Nephron progenitor cell (in vitro differentiated cells): ENCODE measurements at regions not wholly inside any gene's neighbourhood (a gene's known extent, or its start where the extent isn't known, plus 50 kb on each side); places are given as distances from the start of the nearest gene placed in this dataset.
"Not testable (repeated sequence)": the region's sequence is repeated elsewhere in the genome, so short reads cannot be mapped to it uniquely, and the experiment has no call there.

Experiments used
- DNase-seq: peaks from one replicate; pipeline ENCODE4 v3.0.0; 2021
- H3K27ac Mint-ChIP-seq: 2 replicates; pipeline ENCODE4 v1.8.0; 2021; ENCODE audit warnings: mild to moderate bottlenecking, moderate library complexity, mixed read lengths
- H3K27me3 Mint-ChIP-seq: 2 replicates; pipeline ENCODE4 v1.8.0; 2021; ENCODE audit warnings: mild to moderate bottlenecking, low read depth, mixed read lengths; ENCODE audit not compliant: poor library complexity
- H3K36me3 Mint-ChIP-seq: 2 replicates; pipeline ENCODE4 v1.8.0; 2021; ENCODE audit warnings: low read depth, mixed read lengths
- H3K4me1 Mint-ChIP-seq: 2 replicates; pipeline ENCODE4 v1.8.0; 2021; ENCODE audit warnings: mixed read lengths
- H3K4me3 Mint-ChIP-seq: 2 replicates; pipeline ENCODE4 v1.8.0; 2021; ENCODE audit warnings: mild to moderate bottlenecking, moderate library complexity, mixed read lengths
- H3K9me3 Mint-ChIP-seq: 2 replicates; pipeline ENCODE4 v1.8.0; 2021; ENCODE audit warnings: mild to moderate bottlenecking, moderate library complexity, mixed read lengths
- TF ChIP-seq, protein P1 (sequence below): fragments of 200-600 bp; sonication (generic); IDR thresholded peaks from 2 replicates; pipeline ENCODE4 v1.5.0; 2021; ENCODE audit warnings: antibody characterized with exemption

DNA sequence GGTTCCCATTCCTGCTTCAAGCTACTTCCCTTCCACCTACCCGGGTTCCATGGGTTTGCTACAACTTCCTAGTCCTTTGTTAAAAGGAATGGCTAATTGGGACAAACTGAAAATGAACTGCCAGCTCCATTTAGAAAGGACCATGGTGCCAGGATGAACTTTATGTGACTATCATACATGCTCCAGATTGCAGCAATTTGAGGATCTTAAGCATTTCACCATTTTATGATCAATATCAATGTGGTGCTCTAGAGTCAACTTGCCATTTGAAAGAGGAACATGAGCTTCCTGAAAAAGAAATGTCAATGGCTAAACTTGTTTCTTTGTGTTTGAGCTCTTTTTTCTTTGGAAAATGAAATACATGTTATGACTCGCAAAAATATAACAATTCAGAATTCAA is 92.7 kb upstream of the IL15 start:
- DNase-seq, result no peak
- Mint-ChIP-seq H3K4me1 (peaks cover 3% of the 10 kb centered on the region), H3K4me3 (no peak overlapping the region), H3K9me3 (peaks cover 5% of the 10 kb centered on the region), H3K36me3 (no peaks in the 10 kb centered on the region), H3K27me3 (peaks cover 3% of the 10 kb centered on the region), H3K27ac (no peak overlapping the region)
- TF ChIP-seq, protein P1, sequence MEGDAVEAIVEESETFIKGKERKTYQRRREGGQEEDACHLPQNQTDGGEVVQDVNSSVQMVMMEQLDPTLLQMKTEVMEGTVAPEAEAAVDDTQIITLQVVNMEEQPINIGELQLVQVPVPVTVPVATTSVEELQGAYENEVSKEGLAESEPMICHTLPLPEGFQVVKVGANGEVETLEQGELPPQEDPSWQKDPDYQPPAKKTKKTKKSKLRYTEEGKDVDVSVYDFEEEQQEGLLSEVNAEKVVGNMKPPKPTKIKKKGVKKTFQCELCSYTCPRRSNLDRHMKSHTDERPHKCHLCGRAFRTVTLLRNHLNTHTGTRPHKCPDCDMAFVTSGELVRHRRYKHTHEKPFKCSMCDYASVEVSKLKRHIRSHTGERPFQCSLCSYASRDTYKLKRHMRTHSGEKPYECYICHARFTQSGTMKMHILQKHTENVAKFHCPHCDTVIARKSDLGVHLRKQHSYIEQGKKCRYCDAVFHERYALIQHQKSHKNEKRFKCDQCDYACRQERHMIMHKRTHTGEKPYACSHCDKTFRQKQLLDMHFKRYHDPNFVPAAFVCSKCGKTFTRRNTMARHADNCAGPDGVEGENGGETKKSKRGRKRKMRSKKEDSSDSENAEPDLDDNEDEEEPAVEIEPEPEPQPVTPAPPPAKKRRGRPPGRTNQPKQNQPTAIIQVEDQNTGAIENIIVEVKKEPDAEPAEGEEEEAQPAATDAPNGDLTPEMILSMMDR, result no peak

GRCh38 chr4:141548791-141549190 is 87.6 kb upstream of the IL15 start:
- H3K27ac Mint-ChIP-seq, result no peak overlapping the region
- peaks cover 36% of the 10 kb centered on the region for H3K9me3 Mint-ChIP-seq
- H3K4me1 Mint-ChIP-seq, result peaks cover 6% of the 10 kb centered on the region
- DNase-seq, result no peak
- TF ChIP-seq, protein P1, result no peak
- H3K27me3 Mint-ChIP-seq, result no peaks in the 10 kb centered on the region
- H3K4me3 Mint-ChIP-seq, result no peak overlapping the region
- peaks cover 6% of the 10 kb centered on the region for H3K36me3 Mint-ChIP-seq

DNA sequence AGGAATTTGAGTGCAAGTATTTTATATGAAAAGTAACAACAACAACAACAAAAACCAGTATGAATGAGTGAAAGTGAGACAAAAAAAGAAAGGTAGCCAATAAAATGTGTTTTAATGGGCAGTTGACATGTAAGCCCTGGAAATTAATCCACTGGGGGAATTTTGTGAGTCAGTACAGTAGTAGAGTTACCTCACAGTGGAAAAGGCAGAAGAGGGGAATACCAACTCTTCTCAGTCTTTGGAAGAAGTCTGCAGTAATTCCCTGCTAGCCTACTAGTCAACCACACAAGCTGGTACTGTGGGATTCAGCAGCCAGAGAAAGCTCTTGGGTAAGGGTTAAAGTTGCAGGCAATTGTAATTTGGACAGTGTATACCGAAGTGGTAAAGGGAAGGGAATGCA is 76.3 kb upstream of the IL15 start:
- H3K27ac Mint-ChIP-seq, result no peak overlapping the region

GRCh38 chr4:141562649-141563048 is 73.7 kb upstream of the IL15 start:
- no peaks in the 10 kb centered on the region for H3K4me1 Mint-ChIP-seq
- no peaks in the 10 kb centered on the region for H3K9me3 Mint-ChIP-seq
- no peak overlapping the region for H3K27ac Mint-ChIP-seq
- no peak overlapping the region for H3K4me3 Mint-ChIP-seq
- TF ChIP-seq, protein P1, result no peak
- DNase-seq, result no peak
- peaks cover 4% of the 10 kb centered on the region for H3K27me3 Mint-ChIP-seq
- no peaks in the 10 kb centered on the region for H3K36me3 Mint-ChIP-seq

More for the DNA sequence above, 76.3 kb upstream of the IL15 start:
- Mint-ChIP-seq H3K27me3 (peaks cover 3% of the 10 kb centered on the region), H3K4me1 (no peaks in the 10 kb centered on the region), H3K4me3 (no peak overlapping the region), H3K9me3 (no peaks in the 10 kb centered on the region), H3K36me3 (no peaks in the 10 kb centered on the region)
- TF ChIP-seq, protein P1, result no peak
- DNase-seq, result no peak

DNA sequence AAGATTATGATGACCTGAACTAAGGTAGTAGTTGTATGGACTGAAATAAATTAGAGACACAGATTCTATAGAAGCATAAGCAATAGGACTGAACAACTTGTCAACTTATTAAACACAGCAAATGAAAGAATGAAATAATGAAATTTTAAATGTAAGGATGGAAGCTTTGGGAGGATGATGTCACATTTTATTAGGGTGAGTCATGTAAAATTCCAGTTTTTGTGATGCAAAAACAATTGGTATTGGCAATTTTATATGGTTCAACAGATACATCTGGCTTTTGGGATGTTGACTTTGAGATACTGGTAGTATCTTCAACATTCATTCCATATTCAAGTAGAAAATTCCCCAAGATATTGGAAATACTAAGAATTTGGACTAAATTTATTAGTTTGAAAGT is 72.7 kb upstream of the IL15 start:
- no peak for DNase-seq
- no peak overlapping the region for H3K4me3 Mint-ChIP-seq
- H3K9me3 Mint-ChIP-seq, result no peaks in the 10 kb centered on the region
- H3K27me3 Mint-ChIP-seq, result peaks cover 3% of the 10 kb centered on the region
- H3K27ac Mint-ChIP-seq, result no peak overlapping the region
- H3K4me1 Mint-ChIP-seq, result no peaks in the 10 kb centered on the region
- H3K36me3 Mint-ChIP-seq, result no peaks in the 10 kb centered on the region
- TF ChIP-seq, protein P1, result no peak

GRCh38 chr4:141564961-141565360 is 71.4 kb upstream of the IL15 start:
- H3K9me3 Mint-ChIP-seq, H3K27me3 Mint-ChIP-seq, H3K4me1 Mint-ChIP-seq, H3K4me3 Mint-ChIP-seq, H3K27ac Mint-ChIP-seq, DNase-seq, H3K36me3 Mint-ChIP-seq: not testable (repeated sequence)
